ENCODE measurements at regions not wholly inside any gene's neighbourhood (a gene's known extent, or its start where the extent isn't known, plus 50 kb on each side); places are given as distances from the start of the nearest gene placed in this dataset.

- TF ChIP-seq, protein P1, sequence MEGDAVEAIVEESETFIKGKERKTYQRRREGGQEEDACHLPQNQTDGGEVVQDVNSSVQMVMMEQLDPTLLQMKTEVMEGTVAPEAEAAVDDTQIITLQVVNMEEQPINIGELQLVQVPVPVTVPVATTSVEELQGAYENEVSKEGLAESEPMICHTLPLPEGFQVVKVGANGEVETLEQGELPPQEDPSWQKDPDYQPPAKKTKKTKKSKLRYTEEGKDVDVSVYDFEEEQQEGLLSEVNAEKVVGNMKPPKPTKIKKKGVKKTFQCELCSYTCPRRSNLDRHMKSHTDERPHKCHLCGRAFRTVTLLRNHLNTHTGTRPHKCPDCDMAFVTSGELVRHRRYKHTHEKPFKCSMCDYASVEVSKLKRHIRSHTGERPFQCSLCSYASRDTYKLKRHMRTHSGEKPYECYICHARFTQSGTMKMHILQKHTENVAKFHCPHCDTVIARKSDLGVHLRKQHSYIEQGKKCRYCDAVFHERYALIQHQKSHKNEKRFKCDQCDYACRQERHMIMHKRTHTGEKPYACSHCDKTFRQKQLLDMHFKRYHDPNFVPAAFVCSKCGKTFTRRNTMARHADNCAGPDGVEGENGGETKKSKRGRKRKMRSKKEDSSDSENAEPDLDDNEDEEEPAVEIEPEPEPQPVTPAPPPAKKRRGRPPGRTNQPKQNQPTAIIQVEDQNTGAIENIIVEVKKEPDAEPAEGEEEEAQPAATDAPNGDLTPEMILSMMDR (conservative IDR thresholded peaks at IDR 0.05 in 1 of 2, IDR thresholded peaks at IDR 0.05 in 1 of 2; ENCODE audit: extremely low read depth in 1 of 2, insufficient read depth in 1 of 2, low read depth in 1 of 2, low read length in 2 of 2), result no peak
- TF ChIP-seq EZH2 (IDR thresholded peaks at IDR 0.05; ENCODE audit: borderline replicate concordance, low read length), result no peak
Measured at GRCh38 chr3:106288781-106289180, 420.0 kb upstream of the CBLB start.

Data from mammary epithelial cell (primary cell).